Prostate gland (tissue), 2 donors: ENCODE measurements at regions not wholly inside any gene's neighbourhood (a gene's known extent, or its start where the extent isn't known, plus 50 kb on each side); places are given as distances from the start of the nearest gene placed in this dataset.
"Not testable (repeated sequence)": the region's sequence is repeated elsewhere in the genome, so short reads cannot be mapped to it uniquely, and the experiment has no call there.

Experiments used
- CTCF ChIP-seq, 4 experiments: fragments of 200-600 bp in 2 of 4; fragments of 450-650 bp in 2 of 4; sonication (generic) in 2 of 4; IDR thresholded peaks; 1 replicate in 3 of 4; 2 replicates in 1 of 4; pipeline ENCODE4 v1.5.1; 2016 to 2019; ENCODE audit warnings: antibody characterized with exemption in 4 of 4, mild to moderate bottlenecking in 2 of 4, moderate library complexity in 2 of 4
- POLR2A ChIP-seq: fragments of 450-650 bp; IDR thresholded peaks from one replicate; pipeline ENCODE4 v1.6.1; 2016; ENCODE audit warnings: antibody characterized with exemption, mild to moderate bottlenecking

GRCh38 chrX:1021314-1021993, 191.0 kb downstream of the CRLF2 start:
- not testable (repeated sequence) for TF ChIP-seq POLR2A; CTCF (IDR thresholded peaks at IDR 0.05)
